Stimulated activated CD8-positive, alpha-beta memory T cell treated with anti-CD3 and anti-CD28 coated beads, Interleukin-7, amount 100 ng/mL, for 24 hours (primary cell): ENCODE measurements at regions not wholly inside any gene's neighbourhood (a gene's known extent, or its start where the extent isn't known, plus 50 kb on each side); places are given as distances from the start of the nearest gene placed in this dataset.
"Not testable (repeated sequence)": the region's sequence is repeated elsewhere in the genome, so short reads cannot be mapped to it uniquely, and the experiment has no call there.

Experiments
- DNase-seq: peaks from one replicate; pipeline ENCODE4 v3.0.0-alpha.2; 2020; ENCODE audit warnings: low read depth

DNA sequence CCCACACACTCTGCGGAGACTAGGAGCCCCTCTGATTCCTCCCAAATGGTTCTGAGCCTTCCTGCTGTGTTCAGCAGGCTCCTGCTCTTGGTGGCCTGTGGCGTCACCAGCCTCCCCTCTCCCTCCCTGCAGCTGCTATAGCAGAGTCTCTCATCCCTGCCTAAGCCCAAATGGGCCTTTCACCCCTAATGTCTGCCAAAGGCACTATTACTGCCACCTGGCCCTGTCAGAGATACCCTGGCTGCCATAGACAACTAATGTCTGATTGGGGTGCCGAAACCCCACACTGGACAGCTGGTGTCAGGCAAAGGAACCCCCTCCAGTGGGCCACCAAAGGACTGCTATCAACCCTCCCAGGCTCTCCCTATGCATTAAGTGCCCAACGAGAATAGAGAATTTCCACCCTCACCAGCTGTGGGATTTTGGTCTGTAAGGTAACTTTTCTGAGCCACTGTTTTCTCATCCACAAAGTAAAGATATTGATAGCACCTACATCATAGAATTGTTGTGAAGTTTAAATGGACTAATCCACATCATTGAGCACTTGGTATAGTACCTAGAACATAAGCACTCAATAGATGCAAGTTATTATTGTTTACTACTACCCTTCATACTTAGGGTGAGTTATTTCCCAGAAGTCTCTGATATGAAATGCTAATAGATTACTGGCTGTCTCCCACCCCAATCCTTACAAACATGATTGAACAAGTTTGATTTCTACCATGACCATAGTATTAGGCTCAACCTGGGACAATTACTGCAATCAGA lies 421.3 kb downstream of the MID1IP1 start:
- no peak for DNase-seq

DNA sequence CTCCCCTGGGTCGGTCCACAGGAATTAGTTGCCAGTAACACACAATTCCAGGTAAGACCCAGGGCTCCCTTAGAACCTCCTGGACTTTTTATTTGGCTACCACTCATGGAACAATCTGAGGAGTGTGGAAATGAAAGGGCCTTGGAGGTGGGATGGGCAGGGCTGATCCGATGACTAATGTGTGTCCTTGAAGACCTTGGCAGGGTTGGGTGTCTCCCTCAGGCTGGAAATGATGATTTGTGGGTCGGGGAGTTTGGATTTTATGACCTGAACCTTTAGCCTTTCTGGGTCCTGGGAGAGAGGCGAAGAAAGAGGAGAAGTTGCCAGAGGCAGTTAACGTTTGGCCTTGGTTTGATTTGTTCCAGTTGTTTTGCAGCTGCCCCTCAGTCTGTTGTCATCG lies 425.0 kb downstream of the MID1IP1 start:
- no peak for DNase-seq

DNA sequence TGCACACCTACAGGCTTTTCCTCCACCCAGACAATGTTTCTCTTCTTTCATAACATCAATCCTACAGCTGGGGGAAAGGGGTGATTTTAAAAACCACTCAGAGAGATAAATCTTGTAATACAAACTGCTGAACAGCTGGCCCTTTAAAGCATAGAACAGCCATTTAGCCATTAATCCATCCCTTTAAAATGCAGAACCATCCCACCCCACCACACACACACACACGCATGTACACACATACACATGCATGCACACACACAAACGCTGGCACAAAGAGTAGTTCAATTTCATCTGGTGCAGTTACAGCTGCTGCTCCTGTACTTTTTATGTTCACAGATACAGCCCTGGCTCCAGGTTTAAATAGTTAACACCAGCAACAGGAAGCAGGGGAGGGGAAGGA lies 426.1 kb downstream of the MID1IP1 start:
- DNase-seq: no peak

DNA sequence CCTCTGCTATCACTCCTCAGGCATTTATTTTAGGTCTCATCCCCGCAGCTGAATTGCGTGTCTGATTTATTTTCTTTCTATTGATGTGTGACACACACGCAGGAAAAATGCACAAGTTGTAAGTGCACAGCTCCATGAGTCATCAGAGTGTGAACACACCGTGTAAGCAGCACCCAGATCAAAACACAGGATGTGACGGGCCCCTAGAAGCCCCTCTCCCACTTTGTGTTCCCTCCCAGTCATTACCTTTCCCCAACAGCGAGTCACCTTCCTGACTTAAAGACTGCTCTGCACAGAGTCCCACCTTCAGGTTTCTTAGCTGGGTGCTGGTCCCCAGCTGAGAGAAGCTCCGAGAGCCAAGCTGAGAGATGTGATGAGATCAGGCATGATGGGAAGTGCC lies 436.7 kb downstream of the MID1IP1 start:
- DNase-seq: no peak

DNA sequence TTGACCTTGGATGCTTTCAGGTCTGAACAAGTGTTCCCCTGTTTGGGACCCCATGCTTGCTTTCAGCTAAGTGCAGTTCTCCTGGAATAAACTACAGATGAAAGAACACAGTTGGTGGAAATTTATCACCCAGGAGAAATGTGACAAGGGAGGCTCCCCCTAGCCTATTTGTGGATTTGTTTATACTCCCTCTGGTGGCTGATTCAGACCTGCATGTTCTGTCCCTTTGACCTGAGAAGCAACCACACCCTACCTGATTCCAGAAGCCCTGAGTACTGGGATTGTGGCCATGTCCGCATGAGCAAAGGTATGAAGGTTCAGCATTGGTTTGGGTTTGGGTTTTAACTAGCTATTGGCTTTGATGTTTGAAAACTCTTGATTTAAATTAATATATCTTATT lies 440.9 kb downstream of the MID1IP1 start:
- DNase-seq: no peak

DNA sequence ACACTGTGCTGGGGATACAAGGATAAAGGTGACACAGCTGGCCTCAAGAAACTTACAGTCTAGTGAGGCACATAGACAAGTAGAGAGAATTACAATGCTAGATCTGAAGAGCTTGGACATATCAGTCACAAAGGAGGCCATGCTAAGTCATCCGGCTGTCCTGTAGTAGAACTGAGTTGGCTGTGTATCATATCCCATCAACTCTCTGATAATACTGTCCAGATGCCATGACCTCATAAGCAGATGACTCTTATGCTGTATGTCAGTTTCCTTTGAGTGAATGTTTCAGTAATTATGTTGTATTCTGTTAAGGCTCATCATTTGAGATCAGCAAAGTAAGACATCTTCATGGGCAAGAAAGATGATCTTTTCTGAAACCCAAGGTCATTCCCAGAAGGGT lies 442.9 kb downstream of the MID1IP1 start:
- no peak for DNase-seq

DNA sequence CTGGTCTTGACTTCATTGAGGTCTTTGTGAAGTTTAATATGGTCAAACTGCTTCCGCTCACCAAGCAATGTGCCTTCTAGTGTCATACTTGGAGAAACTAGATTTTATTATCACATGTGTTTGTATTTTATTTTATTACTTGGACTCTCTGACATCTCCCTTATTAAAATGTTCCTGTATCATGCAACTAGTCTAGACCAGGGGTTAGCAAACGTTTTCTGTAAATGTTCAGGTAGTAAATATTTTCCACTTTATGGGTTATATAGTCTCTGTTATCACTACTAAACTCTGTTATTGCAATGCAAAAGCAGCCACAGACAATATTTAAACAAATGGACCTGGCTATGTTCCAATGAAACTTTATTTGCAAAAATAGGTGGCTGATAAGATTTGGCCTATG lies 443.8 kb downstream of the MID1IP1 start:
- DNase-seq: no peak

DNA sequence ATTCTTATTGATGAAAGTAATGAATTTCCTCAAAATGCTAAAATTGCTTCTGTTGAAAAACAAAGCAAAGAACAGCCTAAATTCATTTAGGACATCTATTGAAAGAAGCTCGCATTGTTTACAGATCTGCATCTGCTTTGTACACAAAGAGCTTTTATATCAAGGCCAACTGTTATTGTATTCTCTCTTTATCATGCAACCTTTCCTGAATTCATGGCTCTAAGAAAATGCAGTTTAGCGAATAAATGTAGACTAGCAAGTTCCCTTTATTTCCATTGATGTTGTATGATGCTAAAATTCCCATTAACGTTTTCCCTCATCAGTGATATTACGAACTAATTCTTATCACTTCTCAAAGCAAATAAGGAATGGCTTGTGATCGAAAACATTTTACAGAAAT lies 446.3 kb downstream of the MID1IP1 start:
- no peak for DNase-seq

DNA sequence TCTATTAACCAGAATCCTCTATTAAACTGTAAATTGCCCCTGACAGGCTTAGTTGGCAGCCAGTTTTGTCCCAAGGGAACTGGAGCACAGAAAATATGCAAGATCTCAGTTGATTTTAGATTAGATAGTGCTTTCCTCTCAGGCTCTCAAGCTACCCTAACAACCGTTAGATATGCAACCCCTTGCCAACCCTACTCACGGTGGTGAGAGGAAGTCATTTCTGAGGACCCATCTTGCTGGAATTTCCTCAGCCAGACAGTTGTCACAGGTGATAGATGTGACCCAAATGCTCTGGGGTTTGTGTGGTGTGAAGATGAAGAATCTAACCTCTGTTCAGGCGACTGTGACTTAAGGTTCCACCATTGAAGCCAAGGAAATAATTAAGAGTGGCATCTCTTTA lies 447.1 kb downstream of the MID1IP1 start:
- DNase-seq: no peak

DNA sequence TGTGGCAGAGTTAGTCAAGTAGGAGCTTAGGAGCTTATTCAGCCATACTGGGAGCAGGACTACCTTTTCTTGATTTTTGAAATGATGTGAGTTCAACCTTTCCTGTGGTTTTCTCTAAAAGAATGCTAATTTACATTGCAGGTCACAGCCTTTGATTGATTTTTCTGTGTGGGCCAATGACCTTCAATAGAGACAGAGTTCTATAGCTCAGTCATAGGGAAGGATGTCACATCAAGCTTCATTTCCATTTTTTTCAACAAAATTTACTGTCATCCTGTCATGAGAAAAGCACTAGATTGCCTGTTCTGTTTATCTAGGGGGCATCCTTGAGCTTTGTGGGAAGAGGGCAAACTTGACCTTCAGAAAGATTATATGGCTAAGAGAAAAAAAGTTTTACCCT lies 448.7 kb downstream of the MID1IP1 start:
- no peak for DNase-seq

DNA sequence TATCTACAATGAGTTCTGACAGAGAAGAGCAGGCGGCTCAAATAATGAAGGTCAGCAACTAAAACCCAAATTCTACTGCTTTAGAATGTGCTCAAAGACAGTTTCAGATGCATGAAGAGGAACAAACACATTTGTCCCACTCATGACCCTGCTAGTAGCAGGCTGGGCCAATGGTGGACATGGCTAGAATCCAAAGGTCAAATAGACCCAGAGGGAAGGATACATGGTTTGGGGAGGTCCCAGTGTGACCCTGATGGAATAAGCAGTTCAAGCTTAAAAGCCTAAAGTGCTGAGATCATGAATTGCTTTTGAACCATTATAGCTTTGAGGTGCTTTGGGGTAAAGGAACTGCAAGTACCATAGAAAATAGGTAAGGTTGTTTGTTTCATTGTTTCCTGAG lies 450.7 kb downstream of the MID1IP1 start:
- no peak for DNase-seq

DNA sequence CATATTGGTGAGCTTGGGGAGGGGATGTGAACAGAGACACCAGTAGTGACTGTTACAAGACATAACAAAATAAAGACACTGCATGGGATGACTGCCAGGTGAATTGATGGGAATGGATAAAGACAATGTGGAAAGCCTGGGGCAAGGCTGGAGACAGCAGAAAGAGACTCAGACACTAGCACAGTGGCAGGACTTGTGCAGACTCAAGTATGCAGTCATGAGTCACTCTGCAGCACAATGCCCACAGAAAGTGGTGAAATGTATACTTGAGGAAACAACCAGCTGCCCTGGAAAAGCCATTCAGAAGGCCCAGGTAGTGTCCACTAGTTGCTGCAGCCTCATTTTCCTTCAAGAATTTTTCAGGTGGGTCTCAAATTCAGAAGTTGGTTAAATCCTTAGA lies 452.3 kb downstream of the MID1IP1 start:
- DNase-seq: no peak

DNA sequence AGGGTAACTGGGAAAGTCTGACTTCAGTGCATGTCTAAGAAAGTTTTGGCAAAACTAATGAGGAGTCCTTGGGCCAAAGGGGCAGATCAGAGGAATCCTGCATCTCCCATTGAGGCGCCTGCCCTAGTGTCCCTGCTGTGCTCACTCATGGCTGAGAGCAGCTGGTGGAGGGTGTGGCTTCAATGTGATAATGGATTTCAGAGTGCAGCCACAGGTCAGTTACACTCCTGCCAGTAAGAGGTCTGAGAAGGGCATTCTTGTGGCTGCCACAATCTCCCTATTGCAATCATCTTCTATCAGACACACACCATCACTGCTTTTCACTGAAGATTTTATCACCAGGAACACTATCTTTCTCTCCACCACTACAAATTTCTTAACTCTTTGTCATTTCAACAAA lies 457.1 kb downstream of the MID1IP1 start:
- no peak for DNase-seq

DNA sequence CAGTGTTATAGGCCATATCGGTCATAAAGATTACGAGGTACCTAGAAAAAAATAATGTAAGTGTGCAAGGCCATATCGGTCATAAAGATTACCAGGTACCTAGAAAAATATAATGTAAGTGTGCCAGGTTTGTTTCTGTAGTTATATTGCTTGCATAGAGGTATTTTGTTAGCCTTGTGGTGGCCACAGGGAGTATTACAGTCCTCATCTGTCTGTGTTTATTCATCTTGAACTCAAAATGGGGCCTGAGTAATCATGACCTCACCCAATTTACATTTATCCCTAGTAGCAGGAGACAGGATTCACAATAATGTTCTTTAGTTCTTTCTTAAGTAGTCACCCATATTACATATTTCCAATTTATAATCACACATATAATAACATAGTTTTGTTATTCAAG lies 459.7 kb downstream of the MID1IP1 start:
- no peak for DNase-seq

DNA sequence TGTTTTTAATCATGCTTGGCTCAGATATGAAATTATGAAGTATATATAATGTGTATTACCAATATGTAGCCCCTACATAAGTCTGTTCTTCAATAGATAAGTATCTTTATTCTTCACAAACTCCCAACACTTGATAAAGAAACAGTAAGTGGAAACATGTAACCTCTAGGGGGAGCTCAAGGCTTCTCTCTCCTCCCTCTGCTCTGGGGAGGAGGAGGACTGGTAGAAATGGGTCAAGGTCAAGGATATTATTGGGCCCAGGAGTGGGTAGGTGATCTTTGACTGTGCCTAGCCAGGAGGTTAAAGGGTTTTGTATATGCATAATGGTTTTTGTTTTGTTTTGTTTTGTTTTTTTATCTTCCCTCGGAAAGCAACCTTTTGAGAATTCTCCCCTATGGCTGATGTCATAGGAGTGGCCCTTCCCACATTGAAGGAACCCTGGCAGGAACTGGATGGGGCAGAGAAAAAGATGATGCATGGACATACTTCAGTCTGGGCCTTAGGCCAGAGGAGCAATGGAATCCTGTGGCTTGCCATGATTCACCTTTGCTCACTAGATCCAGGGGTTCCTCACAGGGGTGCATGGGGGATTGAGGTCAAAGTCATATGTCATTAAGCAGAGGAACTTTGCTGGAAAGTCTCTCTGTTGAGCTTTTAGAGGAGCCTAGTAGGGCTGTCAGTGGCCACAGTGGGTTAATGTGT lies 460.3 kb downstream of the MID1IP1 start:
- no peak for DNase-seq

DNA sequence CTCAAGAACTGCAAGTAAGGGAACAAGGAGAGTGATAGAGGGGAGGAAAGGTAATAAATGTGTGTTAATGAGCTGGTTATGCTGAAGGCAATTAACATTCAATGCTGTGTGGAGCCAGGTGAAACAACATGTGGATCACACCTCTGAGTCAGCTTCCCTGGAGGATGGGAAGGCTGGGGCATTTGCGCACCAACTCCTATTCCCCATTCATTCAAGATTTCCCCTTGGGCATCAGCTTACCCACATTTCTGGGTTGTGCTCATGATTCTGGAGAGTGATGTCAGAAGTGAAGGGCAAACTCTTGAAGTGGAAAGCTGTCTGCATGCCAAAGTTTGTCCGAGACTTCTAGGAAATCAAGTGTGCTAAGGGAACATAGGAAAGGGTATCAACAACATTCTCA lies 461.4 kb downstream of the MID1IP1 start:
- DNase-seq: no peak

DNA sequence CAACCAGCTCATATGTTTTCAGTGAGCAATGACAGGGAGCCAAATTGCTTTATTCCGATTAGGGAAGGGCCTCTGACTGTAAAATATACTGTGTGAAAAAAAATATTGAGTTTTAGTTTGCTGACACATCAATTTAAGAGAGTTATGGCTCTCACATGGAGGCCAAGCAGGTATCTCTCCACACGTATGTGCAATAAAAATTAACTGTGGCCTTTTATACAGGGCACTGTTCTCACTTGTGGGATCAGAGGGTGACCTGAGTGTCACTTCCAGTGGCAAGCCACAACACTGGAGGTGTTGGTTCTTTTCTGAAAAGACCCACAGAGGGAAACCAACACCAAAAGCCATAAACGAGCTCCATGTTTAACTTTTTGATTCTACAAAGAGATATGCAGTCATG lies 462.8 kb downstream of the MID1IP1 start:
- no peak for DNase-seq

DNA sequence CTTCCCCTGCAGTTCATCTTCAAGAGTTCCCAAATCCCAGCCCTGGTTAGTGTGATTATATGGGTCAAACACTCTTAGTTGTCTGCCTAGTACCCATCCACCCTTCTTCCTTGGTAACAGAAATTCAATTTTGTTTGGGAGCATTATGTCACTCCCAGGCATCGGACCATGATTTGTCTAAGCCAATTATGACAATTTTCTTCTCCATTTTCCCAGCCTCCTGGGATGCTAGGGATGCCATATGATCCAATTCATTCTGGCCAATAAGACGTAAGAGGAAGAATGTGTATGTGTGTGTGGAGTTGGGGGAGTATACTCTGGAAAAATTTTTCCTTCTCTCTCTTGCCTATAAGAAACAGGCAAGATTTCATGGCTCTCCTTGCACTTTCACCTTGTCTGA lies 465.9 kb downstream of the MID1IP1 start:
- no peak for DNase-seq

DNA sequence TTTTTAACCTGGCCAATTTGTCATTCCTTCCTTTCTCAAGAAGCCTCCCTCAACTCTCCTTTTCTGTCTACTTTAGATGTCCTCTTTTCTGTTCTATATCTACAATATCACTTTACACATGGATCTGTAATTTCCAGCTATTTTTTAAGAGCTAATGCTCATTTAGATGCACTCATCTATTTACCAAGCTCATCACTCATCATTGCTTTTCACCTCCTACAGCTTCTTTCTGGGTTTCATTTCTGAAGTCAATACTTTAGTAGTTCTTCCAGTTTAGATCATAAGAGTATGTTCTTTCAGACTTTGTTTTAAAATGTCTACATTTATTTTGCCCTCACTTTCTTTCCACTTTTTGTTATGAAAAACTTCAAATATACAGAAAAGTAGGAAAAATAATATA lies 466.9 kb downstream of the MID1IP1 start:
- DNase-seq: no peak

DNA sequence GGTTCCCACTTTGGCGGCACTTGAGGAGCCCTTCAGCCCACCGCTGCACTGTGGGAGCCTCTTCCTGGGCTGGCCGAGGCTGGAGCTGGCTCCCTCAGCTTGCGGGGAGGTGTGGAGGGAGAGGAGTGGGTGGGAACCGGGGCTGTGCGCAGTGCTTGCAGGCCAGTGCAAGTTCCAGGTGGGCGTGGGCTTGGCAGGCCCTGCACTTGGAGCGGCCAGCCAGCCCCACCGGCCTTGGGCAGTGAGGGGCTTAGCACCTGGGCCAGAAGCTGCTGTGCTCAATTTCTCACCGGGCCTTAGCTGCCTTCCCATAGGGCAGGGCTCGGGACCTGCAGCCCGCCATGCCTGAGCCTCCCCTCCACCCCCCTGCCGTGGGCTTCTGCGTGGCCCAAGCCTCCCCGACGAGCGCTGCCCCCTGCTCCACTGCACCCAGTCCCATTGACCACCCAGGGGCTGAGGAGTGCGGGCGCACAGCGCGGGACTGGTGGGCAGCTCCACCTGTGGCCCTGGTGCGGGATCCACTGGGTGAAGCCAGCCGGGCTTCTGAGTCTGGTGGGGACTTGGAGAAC lies 474.3 kb downstream of the MID1IP1 start:
- DNase-seq: no peak

DNA sequence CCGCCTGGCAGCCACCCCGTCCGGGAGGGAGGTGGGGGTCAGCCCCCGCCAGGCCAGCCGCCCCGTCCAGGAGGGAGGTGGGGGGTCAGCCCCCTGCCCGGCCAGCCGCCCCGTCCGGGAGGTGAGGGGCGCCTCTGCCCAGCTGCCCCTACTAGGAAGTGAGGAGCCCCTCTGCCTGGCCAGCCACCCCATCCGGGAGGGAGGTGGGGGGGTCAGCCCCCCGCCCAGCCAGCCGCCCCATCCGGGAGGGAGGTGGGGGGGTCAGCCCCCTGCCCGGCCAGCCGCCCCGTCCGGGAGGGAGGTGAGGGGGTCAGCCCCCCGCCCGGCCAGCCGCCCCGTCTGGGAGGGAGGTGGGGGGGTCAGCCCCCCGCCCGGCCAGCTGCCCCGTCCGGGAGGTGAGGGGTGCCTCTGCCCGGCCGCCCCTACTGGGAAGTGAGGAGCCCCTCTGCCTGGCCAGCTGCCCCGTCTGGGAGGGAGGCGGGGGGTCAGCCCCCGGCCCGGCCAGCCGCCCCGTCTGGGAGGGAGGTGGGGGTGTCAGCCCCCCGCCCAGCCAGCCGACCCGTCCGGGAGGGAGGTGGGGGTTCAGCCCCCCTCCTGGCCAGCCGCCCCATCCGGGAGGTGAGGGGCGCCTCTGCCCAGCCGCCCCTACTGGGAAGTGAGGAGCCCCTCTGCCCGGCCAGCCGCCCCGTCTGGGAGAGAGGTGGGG lies 476.6 kb downstream of the MID1IP1 start:
- DNase-seq: not testable (repeated sequence)

DNA sequence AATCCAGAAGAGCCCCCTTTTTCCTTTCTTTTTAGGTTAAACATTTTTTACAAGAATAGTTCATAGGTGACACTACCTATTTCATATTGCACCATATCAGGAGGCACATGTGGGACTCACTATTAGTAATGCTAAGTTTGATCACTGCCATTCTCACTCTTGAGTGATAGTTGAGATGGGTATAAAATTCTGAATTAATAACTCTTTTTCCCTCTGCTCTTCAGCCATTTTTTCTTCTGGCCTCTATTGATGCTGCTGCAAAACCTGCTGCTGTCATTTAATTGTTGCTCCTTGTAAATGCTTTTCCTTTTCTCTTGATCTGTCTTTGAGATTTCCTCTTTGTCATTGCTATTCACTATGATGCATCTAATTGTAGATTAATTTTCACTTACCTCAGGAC lies 482.0 kb downstream of the MID1IP1 start:
- DNase-seq: no peak

DNA sequence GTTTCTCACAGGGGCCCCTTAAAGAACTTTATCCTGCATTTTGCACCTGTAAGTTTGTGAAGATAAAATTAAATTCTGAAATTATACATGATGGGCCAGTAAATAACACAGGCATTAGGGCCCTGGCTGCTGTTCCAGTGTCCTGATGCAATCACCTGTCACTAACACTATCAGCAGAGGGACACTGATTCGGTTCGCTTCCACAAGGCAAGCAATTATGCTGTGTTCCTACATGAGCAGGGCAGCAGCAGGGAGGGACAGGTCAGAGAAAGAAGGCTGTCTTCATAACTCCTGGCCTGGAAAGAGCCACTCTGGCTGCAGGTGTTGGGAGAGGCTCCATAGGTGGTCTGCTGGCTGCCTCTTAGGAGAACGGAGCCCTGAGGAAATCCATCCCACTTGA lies 487.3 kb downstream of the MID1IP1 start:
- no peak for DNase-seq
